ENCODE measurements at regions not wholly inside any gene's neighbourhood (a gene's known extent, or its start where the extent isn't known, plus 50 kb on each side); places are given as distances from the start of the nearest gene placed in this dataset.

DNA sequence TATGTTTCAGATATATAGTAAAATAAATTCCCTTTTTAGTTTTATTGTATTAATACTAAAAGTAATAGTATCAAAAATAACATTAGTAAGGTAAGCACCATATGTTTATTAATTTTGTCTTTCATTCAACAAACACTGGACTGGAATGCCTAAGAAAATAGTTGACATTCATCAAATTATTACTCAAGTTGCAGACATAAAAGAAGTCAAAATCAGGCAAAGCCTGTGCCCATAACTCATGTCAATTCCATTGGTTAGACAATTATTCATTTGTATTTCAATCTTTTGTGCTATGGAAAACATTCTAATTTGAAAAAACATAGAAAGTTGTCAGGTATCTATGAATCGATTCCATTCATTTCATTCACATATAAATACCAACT, 158.9 kb downstream of the CEMIP2 start:
- no peaks in the 10 kb centered on the region for H3K36me3 ChIP-seq (ENCODE audit: insufficient read depth, low read length)
- no peak for DNase-seq (ENCODE audit: low read depth)
- H3K79me2 ChIP-seq (ENCODE audit: insufficient read depth, low read length): no peaks in the 10 kb centered on the region
- Mint-ChIP-seq H3K4me1 (ENCODE audit: low read depth, unreplicated experiment) (peaks cover 2% of the 10 kb centered on the region), H3K36me3 (ENCODE audit: low read depth, unreplicated experiment) (no peaks in the 10 kb centered on the region), H3K27ac (ENCODE audit: unreplicated experiment) (no peak overlapping the region), H3K9me3 (ENCODE audit: unreplicated experiment) (peaks cover 3% of the 10 kb centered on the region), H3K27me3 (ENCODE audit: low read depth, unreplicated experiment) (no peaks in the 10 kb centered on the region), H3K4me3 (ENCODE audit: unreplicated experiment) (no peak overlapping the region)
- FAIRE-seq: no peak
- H2AFZ ChIP-seq (ENCODE audit: low read depth, low read length): no peak overlapping the region
- no peak overlapping the region for H3K4me2 ChIP-seq (ENCODE audit: low read length)
- no peak overlapping the region for H3K9ac ChIP-seq (ENCODE audit: low read length)
- H4K20me1 ChIP-seq (ENCODE audit: insufficient read depth, low read length): no peaks in the 10 kb centered on the region
- H3K27me3 ChIP-seq (ENCODE audit: insufficient read depth, low read length): no peaks in the 10 kb centered on the region
- H3K9me3 ChIP-seq (ENCODE audit: insufficient read depth, low read depth, low read length): no peaks in the 10 kb centered on the region
- TF ChIP-seq EZH2 (IDR thresholded peaks at IDR 0.05; ENCODE audit: insufficient read depth, low read length): no peak
- TF ChIP-seq, protein P1, sequence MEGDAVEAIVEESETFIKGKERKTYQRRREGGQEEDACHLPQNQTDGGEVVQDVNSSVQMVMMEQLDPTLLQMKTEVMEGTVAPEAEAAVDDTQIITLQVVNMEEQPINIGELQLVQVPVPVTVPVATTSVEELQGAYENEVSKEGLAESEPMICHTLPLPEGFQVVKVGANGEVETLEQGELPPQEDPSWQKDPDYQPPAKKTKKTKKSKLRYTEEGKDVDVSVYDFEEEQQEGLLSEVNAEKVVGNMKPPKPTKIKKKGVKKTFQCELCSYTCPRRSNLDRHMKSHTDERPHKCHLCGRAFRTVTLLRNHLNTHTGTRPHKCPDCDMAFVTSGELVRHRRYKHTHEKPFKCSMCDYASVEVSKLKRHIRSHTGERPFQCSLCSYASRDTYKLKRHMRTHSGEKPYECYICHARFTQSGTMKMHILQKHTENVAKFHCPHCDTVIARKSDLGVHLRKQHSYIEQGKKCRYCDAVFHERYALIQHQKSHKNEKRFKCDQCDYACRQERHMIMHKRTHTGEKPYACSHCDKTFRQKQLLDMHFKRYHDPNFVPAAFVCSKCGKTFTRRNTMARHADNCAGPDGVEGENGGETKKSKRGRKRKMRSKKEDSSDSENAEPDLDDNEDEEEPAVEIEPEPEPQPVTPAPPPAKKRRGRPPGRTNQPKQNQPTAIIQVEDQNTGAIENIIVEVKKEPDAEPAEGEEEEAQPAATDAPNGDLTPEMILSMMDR (IDR thresholded peaks at IDR 0.05; ENCODE audit: insufficient read depth, low read depth, low read length): no peak
- no peaks in the 10 kb centered on the region for H3K4me1 ChIP-seq (ENCODE audit: insufficient read depth, low read length)
- no peak overlapping the region for H3K27ac ChIP-seq (ENCODE audit: low read depth, low read length)
- H3K4me3 ChIP-seq (ENCODE audit: insufficient read depth, low read depth, low read length): no peak overlapping the region

DNA sequence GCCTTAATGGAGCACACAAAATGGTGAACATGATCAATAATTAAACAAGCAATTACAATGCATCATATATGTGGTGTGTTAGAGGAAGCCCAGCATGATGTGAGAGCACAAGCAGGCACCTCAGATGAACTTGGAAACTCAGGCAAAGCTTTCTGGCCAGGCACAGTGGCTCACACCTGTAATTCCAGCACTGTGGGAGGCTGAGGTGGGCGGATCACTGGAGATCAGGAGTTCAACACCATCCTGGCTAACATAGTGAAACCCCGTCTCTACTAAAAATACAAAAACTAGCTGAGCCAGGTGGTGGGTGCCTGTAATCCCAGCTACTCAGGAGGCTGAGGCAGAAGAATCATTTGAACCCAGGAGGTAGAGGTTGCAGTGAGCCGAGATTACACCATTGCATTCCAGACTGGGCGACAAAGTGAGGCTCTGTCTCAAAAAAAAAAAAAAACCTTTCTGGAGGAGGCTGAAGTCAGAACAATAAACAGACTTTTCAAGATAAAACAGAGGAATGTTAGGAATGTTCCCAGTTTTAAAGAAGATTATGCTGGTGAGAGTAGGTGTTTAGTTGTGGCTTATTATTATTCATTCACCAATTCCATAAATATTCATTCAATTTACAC, 159.4 kb downstream of the CEMIP2 start:
- TF ChIP-seq EZH2 (IDR thresholded peaks at IDR 0.05; ENCODE audit: insufficient read depth, low read length): no peak
- TF ChIP-seq, protein P1 (IDR thresholded peaks at IDR 0.05; ENCODE audit: insufficient read depth, low read depth, low read length): no peak
- no peaks in the 10 kb centered on the region for H3K79me2 ChIP-seq (ENCODE audit: insufficient read depth, low read length)
- H3K4me3 ChIP-seq (ENCODE audit: insufficient read depth, low read depth, low read length): no peak overlapping the region
- Mint-ChIP-seq H3K27me3 (ENCODE audit: low read depth, unreplicated experiment) (no peaks in the 10 kb centered on the region), H3K4me1 (ENCODE audit: low read depth, unreplicated experiment) (peaks cover 2% of the 10 kb centered on the region), H3K36me3 (ENCODE audit: low read depth, unreplicated experiment) (no peaks in the 10 kb centered on the region), H3K9me3 (ENCODE audit: unreplicated experiment) (peaks cover 3% of the 10 kb centered on the region), H3K27ac (ENCODE audit: unreplicated experiment) (peak overlapping the region; percentile 53), H3K4me3 (ENCODE audit: unreplicated experiment) (no peak overlapping the region)
- DNase-seq (ENCODE audit: low read depth) (peak; percentile 52), FAIRE-seq (no peak)
- H2AFZ ChIP-seq (ENCODE audit: low read depth, low read length): no peak overlapping the region
- no peaks in the 10 kb centered on the region for H3K36me3 ChIP-seq (ENCODE audit: insufficient read depth, low read length)
- H3K4me2 ChIP-seq (ENCODE audit: low read length): no peak overlapping the region
- peak overlapping the region; percentile 3 for H3K27ac ChIP-seq (ENCODE audit: low read depth, low read length)
- H3K9me3 ChIP-seq (ENCODE audit: insufficient read depth, low read depth, low read length): no peaks in the 10 kb centered on the region
- H3K9ac ChIP-seq (ENCODE audit: low read length): no peak overlapping the region
- H4K20me1 ChIP-seq (ENCODE audit: insufficient read depth, low read length): no peaks in the 10 kb centered on the region
- H3K4me1 ChIP-seq (ENCODE audit: insufficient read depth, low read length): no peaks in the 10 kb centered on the region
- H3K27me3 ChIP-seq (ENCODE audit: insufficient read depth, low read length): no peaks in the 10 kb centered on the region

DNA sequence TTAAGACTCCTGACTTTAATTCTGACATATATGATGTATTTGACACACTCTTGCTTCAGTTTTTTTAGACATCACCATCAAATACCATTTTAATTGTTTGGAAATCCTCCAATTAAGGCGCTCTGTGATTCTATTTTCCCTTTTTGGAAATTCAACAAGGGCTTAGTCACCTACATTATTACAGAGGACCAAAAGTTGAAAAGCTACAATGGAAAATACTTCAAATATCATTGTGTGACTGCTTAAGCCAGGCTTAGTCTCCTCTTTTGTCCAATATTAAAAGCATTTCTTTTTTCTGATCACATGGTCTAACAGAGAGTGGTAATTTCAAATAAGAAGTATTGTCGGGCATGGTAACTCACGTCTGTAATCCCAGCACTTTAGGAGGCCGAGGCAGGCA, 160.3 kb downstream of the CEMIP2 start:
- H3K4me1 ChIP-seq (ENCODE audit: insufficient read depth, low read length): no peaks in the 10 kb centered on the region
- no peak for DNase-seq (ENCODE audit: low read depth)
- H2AFZ ChIP-seq (ENCODE audit: low read depth, low read length): no peak overlapping the region
- Mint-ChIP-seq H3K36me3 (ENCODE audit: low read depth, unreplicated experiment) (no peaks in the 10 kb centered on the region), H3K27ac (ENCODE audit: unreplicated experiment) (no peak overlapping the region), H3K27me3 (ENCODE audit: low read depth, unreplicated experiment) (no peaks in the 10 kb centered on the region), H3K4me1 (ENCODE audit: low read depth, unreplicated experiment) (peaks cover 2% of the 10 kb centered on the region), H3K9me3 (ENCODE audit: unreplicated experiment) (peaks cover 3% of the 10 kb centered on the region), H3K4me3 (ENCODE audit: unreplicated experiment) (no peak overlapping the region)
- H3K27me3 ChIP-seq (ENCODE audit: insufficient read depth, low read length): no peaks in the 10 kb centered on the region
- H3K27ac ChIP-seq (ENCODE audit: low read depth, low read length): no peak overlapping the region
- H3K4me2 ChIP-seq (ENCODE audit: low read length): no peak overlapping the region
- no peaks in the 10 kb centered on the region for H3K79me2 ChIP-seq (ENCODE audit: insufficient read depth, low read length)
- no peak for FAIRE-seq
- H3K9me3 ChIP-seq (ENCODE audit: insufficient read depth, low read depth, low read length): no peaks in the 10 kb centered on the region
- H3K4me3 ChIP-seq (ENCODE audit: insufficient read depth, low read depth, low read length): no peak overlapping the region
- TF ChIP-seq, protein P1 (IDR thresholded peaks at IDR 0.05; ENCODE audit: insufficient read depth, low read depth, low read length): no peak
- no peak for TF ChIP-seq EZH2 (IDR thresholded peaks at IDR 0.05; ENCODE audit: insufficient read depth, low read length)
- H3K36me3 ChIP-seq (ENCODE audit: insufficient read depth, low read length): no peaks in the 10 kb centered on the region
- H3K9ac ChIP-seq (ENCODE audit: low read length): no peak overlapping the region
- H4K20me1 ChIP-seq (ENCODE audit: insufficient read depth, low read length): no peaks in the 10 kb centered on the region
